DMS153 treated with DMSO at 0.1 percent for 48 hours (cell line): ENCODE measurements at regions not wholly inside any gene's neighbourhood (a gene's known extent, or its start where the extent isn't known, plus 50 kb on each side); places are given as distances from the start of the nearest gene placed in this dataset.

Experiments
- DNase-seq: peaks from one replicate; lab custom pipeline; 2025; ENCODE audit not compliant: unreplicated experiment; lab: John Stamatoyannopoulos, UW

DNA sequence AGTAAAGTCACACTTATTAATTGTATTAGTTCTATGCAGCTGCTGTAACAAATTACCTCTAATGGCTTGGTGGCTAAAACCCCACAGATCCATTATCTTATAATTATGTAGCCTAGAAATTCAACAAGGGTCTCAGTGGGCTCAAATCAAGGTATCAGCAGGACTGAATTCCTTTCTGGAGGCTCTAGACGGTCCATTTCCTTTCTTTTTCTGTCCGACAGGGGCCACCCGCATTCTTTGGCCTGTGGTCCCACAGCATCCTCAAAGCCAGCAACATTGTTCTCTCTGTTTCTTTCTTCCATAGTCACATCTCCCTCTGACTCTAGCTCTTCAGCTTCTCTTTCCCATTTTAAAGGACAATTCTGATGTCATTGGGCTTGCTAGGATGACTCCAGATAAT is 276.3 kb upstream of the ZNF717 start:
- DNase-seq = no peak

DNA sequence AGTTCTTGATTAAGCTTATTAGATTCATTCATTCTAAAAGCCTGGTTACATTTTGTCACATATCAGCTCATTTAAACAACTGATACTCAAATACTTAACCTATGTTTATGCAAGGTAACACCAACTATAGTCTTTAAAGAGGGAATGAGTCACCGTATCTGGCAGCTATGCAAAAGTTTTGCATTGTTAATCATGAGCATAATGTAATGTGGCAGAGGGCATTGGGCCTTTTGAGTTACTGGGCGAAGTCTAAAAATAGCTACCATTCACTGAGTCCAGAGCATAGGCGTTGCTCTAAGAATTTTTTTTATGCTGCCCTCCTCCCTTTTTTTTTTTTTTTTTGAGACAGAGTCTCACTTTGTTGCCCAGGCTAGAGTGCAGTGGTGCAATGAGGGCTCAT is 277.7 kb upstream of the ZNF717 start:
- no peak for DNase-seq

DNA sequence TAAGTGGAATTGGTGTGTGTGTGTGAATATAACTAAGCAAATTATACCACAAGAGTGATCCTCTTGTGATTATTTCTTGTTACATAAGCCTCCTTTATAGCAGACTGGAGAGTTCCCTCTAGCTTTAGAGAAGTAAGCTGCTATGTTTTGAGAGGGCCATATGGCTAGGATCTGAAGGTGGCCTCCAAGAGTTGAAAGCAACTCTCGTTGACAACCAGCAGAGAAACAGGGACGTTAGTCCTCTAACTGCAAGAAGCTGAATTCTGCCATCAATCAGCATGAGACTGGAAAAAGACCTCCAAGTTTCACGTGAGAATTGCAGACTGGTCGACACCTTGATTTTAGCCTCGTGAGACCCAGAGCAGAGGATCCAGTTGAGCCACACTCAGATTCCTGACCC is 278.5 kb upstream of the ZNF717 start:
- DNase-seq = no peak

DNA sequence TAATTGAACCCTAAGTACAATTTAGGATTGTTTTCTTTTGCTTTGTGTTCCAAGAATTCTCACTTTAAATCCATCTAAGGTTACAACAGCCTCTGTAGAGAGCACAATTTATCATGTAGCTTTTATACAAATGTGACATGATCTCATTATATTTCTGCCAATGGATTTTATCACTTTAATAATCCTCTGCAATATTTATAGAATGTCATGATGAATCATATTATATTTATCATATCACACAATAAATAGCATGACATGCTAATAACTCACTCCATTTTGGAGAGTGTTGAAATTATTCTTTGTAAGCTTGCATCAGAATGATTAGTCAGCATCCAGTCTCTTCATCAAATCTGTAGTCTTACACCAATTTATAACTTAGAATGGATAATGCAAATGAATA is 280.6 kb upstream of the ZNF717 start:
- no peak for DNase-seq

- no peak for DNase-seq
Measured at GRCh38 chr3:76078101-76078500, 292.8 kb upstream of the ZNF717 start.

- no peak for DNase-seq
Measured at GRCh38 chr3:76083992-76084391, 298.6 kb upstream of the ZNF717 start.

DNA sequence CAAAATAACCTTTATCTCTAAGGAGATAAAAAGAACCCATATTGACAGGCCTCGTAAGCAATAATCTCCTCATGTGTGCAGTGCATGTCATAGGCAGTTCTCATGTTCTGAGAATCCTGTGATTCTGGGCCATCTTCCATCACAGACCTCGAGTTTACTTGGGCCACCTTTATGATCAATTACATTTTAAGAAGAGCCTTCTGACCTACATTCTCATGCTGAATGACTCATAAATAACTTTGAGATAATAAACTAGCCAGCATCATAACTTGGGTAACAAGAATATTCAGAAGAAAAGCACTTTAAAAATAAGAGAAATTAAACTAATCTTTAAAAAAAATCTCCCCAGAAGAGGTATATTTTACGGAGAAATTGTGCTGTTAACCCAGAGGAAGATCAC is 310.7 kb upstream of the ZNF717 start:
- no peak for DNase-seq

DNA sequence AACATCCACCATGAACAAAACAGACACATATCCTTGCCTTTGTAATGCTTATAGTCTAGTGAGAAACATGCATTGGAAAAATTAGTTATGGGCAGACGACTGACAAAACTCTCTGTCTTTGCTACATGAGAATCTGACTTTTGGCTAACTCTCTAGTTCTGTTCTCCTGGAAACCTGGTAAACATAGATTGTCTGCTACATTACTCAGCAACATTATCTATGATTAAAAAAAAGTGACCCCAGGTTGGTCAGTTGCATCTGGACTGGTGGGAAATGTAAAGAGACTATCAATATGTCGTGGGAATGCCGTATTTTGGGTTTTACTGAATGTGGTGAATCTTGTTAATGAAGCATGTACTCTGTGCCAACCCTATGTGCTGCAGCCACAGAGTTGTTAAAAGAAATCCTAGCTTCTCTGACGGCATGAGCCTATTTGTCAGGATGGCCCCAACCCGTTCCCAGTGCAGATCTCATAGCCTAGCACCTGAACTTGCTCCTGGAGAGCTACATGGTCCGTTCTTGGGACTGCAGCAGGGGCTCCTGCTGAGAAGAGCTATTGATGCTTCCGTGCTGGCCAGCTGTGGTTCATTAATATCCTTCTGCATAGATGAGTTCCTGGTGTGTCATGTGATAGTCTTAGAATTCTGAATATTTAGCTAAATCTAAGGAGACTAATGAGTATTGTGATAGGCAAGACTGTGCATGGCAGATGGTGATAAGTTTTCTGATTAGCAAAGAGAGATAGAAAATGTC is 311.7 kb upstream of the ZNF717 start:
- DNase-seq = no peak

DNA sequence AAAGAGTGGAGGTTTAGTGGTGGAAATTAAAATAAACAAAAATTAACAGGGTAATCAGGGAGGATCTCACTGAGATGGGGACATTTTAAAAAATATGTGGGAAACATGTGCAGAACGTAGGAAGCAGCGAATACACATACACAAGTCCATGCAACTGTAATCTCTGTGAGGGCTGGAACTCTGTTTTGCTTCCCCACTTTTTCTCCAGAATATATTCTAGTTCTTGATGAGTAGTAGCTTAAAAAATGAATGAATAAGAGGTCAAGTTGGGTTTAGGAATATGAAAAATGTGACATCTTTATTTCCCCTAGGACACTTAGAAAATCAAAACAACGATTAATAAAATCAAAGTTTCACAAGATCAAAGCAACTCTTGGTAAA is 312.2 kb upstream of the ZNF717 start:
- DNase-seq = no peak

- DNase-seq = no peak
Measured at GRCh38 chr3:76099956-76100355, 314.6 kb upstream of the ZNF717 start.

DNA sequence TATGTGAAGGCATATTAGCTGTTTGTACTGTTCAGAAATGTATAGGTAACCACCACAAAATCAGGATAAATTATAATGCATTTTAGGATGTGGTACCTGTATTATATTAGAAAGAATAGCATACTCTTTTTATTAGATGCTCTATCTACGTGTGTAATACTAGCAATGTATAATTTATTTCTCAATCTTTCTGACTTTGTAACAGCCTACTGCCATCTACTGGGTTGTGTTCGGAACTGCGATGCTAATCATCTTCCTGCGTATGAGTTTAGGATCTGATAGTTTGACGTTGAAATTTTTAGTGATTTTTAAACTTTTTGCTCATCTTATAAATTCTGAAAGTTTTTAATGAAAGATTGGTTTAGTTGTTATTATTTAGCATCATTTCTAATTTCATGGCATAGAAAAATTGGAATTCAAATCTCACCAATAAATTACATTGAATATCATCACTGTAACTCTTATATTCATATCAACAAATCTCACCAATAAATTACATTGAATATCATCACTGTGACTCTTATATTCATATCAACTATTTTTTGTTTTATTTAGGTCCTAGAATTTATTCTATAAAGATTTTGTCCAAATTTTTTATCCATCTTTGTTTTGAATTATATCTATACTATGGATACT is 322.7 kb upstream of the ZNF717 start:
- DNase-seq = no peak

DNA sequence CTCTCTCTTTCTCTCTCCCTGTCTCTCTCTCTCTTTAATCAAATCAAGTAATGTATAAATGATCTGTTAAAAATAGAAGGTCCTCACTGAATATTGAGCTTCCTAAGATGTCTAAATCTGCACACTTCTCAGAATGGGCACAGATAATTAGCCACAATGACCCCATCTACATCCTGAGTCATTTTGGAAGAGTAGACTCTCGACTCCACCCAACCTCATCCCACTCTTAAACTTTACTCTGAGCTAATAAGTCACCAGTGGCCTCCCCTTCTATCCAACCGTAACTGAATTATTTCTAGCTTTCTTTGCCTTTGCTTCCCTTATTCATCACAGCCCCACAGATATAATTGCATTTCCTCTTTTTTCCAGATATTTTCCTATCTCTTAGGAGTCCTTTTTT is 326.5 kb upstream of the ZNF717 start:
- no peak for DNase-seq

DNA sequence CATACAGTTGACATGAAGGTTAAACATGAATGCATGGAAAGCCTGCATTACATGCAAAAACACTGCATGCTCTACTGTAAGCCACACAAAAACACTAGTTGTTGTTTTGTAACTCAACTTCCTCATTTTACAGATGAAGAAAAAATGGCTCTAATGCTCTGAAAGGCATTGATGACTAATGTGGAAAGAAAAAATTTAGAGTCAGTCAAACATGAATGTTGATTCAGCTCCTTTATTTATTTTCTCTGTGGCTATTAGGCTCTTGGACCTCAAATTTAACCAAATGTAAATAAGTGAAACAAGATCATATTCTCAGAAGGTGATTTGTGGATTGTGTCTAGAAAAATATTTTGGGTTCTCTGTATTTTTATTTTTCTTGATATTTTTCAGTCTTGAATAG is 336.7 kb upstream of the ZNF717 start:
- DNase-seq = no peak

- no peak for DNase-seq
Measured at GRCh38 chr3:76129441-76129840, 344.1 kb upstream of the ZNF717 start.

DNA sequence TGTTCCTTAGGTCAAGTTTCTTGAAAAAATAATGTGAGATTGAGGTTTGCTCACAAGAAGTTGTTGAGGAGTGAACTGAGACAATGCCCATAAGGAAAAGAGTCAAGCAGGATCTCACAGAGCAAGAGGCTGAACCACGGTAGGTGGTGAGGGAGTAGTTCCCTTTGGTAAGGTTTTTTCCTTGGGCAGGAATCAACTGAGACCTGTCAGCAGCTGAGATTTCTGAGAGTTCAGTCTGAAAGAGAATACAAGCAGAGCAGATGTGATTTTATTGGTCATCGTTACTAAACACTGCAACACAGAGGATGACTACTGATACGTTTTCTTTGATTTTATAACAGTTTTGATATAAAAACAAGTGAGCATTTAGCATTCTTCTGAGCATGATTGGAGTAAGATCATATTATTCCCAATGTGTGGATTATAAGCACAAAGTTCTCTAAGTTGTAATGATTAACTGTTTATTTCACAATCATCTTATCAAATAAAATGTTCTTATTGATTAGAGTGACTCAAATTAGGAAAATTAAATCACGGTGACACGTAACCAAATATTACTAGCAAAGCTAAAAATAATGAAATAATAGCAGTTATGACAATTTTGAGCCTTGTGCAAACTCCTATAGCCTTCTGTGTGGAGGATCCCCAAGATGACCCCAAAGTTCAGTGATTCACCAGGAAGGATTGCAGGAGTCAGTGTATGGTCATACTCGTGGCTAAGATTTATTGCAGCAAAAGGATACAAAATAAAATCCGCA is 346.2 kb upstream of the ZNF717 start:
- DNase-seq = no peak

DNA sequence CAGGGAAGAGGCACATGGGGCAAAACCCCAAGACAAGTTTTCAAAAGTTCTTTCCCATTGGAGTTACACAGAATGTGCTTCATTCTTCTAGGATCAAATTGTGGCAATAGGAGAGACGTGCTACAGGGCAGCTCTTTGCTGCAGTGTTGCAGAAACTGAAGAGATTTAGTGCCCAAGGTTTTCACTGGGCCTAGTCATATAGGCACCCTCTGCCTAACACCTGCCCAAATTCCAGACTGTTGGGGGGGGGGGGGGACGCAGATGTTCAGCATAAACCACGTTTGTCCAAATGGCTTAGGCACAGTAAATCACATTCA is 346.8 kb upstream of the ZNF717 start:
- no peak for DNase-seq

- DNase-seq = no peak
Measured at GRCh38 chr3:76134166-76134565, 348.8 kb upstream of the ZNF717 start.

DNA sequence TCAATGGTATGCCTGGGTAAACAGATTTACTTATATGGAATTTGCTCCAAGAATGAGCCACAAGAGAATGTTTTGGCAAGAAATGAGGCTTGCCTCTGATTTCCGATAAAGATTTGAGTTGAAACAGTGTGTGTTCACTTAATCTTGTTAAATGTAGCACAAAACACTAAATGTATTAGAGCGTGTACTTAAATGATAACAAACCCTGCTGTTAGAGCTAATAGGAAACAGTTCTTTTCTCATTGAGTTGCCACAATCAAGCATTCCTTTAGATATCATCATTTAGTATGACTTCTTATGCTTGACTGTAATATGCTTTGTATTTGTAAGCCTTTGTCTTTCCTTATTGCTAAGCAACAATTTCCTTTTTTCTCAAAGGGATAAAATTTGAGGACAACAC is 353.6 kb upstream of the ZNF717 start:
- DNase-seq = no peak

GRCh38 chr3:76147846-76148245 is 362.5 kb upstream of the ZNF717 start:
- DNase-seq = no peak

DNA sequence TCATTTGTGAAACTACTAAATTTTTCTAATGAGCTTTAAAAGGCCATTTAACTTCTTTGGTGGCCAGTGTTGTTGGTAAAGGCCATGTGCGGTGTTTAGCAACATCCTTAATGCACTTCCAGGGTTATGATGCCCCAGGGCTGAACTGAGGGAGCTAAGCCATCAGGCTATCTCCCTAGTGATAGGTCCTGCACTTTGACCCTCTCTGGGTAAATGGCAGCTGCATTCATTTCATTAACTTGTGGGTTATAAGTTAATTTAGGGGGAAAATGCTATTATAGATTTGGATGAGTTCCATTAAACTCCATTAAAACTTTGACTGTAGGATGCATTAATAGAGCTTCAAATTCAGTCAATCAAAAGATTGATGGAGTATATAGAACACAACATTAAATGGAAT is 366.7 kb upstream of the ZNF717 start:
- no peak for DNase-seq

GRCh38 chr3:76161856-76162255 is 376.5 kb upstream of the ZNF717 start:
- DNase-seq = no peak

GRCh38 chr3:76171647-76172046 is 386.3 kb upstream of the ZNF717 start:
- no peak for DNase-seq
